HG03103 (cell line): ENCODE measurements at regions not wholly inside any gene's neighbourhood (a gene's known extent, or its start where the extent isn't known, plus 50 kb on each side); places are given as distances from the start of the nearest gene placed in this dataset.
"Not testable (repeated sequence)": the region's sequence is repeated elsewhere in the genome, so short reads cannot be mapped to it uniquely, and the experiment has no call there.

Experiments used
- ATAC-seq: cut with Tn5 transposase; IDR thresholded peaks from one replicate; pipeline ENCODE4 v1.9.1; 2021; ENCODE audit warnings: low read depth; ENCODE audit not compliant: unreplicated experiment

GRCh38 chr1:38584448-38585355, 274.9 kb downstream of the RRAGC start:
- no peak for ATAC-seq

DNA sequence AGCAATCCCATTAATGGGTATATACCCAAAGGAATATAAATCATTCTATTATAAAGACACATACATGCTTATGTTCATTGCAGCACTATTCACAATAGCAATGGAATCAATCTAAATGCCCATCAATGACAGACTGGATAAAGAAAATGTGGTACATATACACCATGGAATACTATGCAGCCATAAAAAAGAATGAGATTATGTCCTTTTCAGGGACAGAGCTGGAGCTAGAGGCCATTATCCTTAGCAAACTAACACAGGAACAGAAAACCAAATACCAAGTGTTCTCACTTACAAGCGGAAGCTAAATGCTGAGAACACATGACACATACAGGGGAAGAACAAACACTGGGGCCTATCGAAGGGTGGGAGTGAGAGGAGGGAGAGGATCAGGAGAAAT, 276.3 kb downstream of the RRAGC start:
- not testable (repeated sequence) for ATAC-seq

GRCh38 chr1:38581396-38581795, 278.2 kb downstream of the RRAGC start:
- ATAC-seq = no peak

DNA sequence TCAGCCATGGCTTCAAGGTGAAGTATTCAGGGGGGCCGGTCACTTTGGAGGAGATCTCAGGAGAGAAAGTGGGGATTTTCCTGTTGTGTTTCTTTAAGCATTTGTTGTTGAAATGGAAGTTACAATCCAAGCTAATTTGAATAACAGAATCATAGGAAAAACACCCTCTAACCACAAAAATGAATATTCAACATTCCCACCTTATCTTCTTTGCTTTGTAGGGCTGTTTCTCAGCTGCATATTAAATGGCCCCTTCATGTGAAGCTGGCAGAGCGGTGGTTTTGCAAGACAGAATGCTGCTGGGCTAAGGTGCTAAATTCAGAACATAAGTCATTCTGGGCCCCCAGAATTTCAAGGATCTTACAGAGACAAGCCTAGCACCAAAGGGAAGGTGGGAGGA, 279.0 kb downstream of the RRAGC start:
- no peak for ATAC-seq

DNA sequence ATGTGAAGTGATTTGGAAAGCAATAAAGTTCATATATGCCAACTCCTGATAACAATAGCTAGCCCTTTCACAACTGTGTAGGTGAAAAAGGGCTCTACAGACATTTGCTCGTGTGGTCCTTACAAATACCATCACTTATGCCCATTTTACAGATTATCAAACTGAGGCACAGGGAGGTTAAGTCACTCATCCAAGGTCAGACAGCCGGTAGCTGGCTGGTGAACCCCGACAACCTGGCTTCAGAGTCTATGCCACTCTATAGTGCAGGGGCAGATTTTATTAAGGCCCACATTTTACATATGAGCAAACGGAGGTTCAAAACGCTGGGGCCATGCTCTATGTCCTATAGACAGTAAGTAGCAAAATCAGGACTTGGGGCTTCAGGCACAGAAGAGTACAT, 280.5 kb downstream of the RRAGC start:
- no peak for ATAC-seq

DNA sequence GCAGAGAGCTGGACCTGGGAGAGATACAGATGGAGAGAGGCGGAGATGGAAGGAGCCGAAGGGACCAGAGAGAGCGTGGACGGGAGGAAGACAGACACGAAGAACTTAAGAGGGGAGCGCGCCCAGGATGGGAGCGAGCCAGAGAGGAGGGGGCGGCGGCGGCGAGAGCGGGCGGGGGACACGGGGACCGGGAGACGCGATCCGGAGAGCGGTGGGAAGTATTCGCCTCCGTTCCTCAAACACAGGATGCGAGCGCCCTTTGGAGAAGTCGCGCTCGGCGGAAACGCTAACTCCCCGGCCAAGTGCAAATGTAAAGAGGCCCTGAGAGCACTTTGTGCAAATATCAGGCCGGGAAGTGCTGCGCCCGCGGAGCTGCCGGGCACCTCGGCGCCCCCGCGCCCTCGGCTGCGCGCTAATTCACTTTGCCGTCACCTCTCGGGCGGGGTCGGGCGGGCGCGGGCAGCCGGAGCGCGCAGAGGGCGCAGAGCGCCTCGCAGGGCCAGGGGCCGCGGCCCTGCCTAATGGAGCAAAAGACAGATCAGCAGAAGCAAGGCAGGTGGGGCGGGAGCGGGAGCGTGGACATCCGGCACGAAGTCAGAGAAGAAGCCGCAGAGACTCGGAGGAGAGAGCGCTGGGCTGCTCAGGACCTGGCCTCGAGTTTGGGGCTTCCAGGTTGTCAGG, 281.2 kb downstream of the RRAGC start:
- no peak for ATAC-seq

DNA sequence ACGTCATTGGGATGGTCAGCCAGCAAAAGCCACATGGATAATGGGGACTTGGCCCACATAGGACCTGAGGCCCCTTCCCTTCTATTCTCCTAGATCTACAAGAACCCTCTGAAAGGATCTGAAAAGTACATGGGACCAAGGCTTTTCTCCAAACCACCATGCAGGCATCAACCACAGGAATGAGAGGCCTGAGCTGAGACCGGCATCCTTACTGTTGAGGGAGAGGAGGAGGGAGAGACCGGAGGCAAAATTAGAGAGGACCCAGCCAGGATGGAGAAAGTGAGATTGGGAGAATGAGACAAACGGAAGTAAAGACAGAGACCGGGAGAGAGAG, 281.7 kb downstream of the RRAGC start:
- ATAC-seq = no peak

- ATAC-seq = no peak
Measured at GRCh38 chr1:38577385-38577784, 282.2 kb downstream of the RRAGC start.

DNA sequence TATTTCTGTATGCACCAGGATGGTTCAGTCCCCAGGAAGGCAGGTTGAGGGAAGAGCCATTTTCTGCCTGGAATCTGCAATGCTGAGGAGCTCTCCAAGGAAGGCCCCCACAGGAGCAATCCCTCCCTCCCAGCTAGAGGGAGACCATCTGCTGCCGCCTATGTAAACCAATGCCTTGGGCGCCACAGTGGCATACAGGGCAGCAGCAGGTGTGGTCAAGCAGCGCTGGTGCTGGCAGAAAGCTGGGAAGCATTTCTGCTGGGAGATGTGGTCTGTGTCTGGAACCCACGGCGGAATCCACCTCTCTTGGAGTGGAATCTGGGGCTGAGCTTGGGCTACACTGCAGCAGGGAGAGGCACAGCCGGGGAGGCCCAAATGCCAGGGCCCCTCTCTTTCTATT, 283.3 kb downstream of the RRAGC start:
- ATAC-seq = no peak

DNA sequence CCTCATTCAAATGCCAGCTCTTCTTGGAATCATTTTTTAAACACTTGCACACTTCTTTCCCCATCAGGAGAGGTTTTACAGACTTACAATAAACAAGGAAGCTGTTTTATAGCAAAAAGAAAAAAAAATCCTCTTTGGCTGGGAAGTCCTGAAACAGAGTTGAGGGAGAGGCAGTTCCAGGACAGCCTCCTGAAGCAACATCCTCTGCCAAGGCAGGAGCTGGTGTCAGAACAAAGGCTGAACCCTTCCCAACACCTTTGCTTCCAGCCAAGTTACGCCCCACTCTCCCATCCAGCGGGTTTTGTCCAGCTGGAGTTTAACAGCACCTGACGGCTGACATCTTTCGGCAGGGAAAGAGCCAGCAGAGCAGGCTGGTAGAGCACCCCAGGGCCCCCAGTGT, 287.8 kb downstream of the RRAGC start:
- ATAC-seq = no peak

- ATAC-seq = no peak
Measured at GRCh38 chr1:38570657-38570975, 289.0 kb downstream of the RRAGC start.

- no peak for ATAC-seq
Measured at GRCh38 chr1:38569932-38570656, 289.5 kb downstream of the RRAGC start.

- no peak for ATAC-seq
Measured at GRCh38 chr1:38568061-38568857, 291.3 kb downstream of the RRAGC start.

- ATAC-seq = no peak
Measured at GRCh38 chr1:38567401-38567800, 292.2 kb downstream of the RRAGC start.

- ATAC-seq = no peak
Measured at GRCh38 chr1:38565020-38565491, 294.5 kb downstream of the RRAGC start.

GRCh38 chr1:38563942-38564735, 295.4 kb downstream of the RRAGC start:
- ATAC-seq = no peak

DNA sequence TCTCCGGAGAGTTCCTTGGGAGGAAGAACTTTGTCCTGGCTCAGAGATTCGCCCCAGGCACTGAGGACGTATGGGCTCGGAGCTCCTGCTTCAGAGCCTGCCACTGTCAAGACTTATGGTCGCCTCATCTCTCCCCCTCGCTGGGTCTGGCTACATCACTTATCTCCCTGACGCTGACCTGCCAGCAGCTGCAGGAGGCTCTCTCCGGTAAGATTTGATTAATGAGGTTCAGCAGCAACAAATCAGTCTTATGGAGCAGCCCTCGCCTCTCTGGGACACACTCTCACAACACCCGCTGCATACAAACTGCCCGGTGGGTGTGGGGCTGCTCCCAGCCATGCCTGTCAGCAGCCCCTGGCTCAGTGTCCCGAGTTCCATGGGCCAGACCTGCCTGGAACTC, 297.8 kb downstream of the RRAGC start:
- no peak for ATAC-seq

DNA sequence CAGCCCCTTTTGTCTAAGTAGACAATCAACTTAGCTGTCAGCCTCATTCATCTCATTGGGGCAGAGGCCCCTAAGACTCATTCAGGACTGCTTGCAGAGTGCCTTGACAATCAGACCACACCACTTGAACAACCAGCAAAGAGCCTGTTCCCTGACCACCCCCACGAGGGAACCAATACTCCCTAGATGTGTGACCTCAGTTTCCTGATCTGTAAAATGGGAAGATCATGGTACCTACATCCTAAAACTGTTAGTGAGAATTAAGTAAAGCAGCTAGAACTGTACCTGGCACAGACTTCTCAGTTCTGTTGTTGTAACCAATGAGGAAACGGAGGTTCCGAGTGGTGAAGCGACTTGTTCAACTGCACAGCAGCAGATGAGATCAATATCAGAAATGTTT, 298.5 kb downstream of the RRAGC start:
- no peak for ATAC-seq

- no peak for ATAC-seq
Measured at GRCh38 chr1:38560457-38560856, 299.1 kb downstream of the RRAGC start.
